ENCODE measurements at regions not wholly inside any gene's neighbourhood (a gene's known extent, or its start where the extent isn't known, plus 50 kb on each side); places are given as distances from the start of the nearest gene placed in this dataset.

GRCh38 chr5:84536797-84537196 lies 152.1 kb upstream of the EDIL3 start:
- ATAC-seq (ENCODE audit: low read depth) (no peak), DNase-seq (ENCODE audit: low spot score) (no peak)
- no peak overlapping the region for H3K4me3 ChIP-seq (ENCODE audit: severe bottlenecking)

DNA sequence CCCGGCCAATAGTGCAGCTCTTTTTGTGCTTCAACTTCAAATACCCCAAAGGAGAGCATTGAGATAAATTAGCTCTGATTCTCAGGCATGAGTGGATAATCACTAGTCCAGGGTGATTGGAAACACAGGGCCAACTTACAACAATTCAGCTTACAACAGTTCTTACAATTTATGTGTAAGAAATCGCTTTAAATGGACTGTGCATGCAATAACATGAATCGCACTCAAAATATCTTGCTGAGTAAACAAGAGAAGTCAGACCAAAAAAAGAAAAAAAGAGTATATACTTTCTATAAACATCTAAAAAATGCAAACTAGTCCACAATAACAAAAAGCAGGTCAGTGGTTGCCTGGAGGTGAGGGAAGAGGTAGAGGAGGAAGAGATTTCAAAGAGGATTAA lies 150.6 kb upstream of the EDIL3 start:
- TF ChIP-seq, protein P1, sequence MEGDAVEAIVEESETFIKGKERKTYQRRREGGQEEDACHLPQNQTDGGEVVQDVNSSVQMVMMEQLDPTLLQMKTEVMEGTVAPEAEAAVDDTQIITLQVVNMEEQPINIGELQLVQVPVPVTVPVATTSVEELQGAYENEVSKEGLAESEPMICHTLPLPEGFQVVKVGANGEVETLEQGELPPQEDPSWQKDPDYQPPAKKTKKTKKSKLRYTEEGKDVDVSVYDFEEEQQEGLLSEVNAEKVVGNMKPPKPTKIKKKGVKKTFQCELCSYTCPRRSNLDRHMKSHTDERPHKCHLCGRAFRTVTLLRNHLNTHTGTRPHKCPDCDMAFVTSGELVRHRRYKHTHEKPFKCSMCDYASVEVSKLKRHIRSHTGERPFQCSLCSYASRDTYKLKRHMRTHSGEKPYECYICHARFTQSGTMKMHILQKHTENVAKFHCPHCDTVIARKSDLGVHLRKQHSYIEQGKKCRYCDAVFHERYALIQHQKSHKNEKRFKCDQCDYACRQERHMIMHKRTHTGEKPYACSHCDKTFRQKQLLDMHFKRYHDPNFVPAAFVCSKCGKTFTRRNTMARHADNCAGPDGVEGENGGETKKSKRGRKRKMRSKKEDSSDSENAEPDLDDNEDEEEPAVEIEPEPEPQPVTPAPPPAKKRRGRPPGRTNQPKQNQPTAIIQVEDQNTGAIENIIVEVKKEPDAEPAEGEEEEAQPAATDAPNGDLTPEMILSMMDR (IDR thresholded peaks at IDR 0.05; ENCODE audit: poor library complexity, severe bottlenecking) = no peak
- Histone ChIP-seq H3K4me3 (ENCODE audit: severe bottlenecking) (no peak overlapping the region), H3K27me3 (ENCODE audit: insufficient read depth, poor library complexity, severe bottlenecking) (peaks cover 16% of the 10 kb centered on the region), H3K27ac (ENCODE audit: poor library complexity, severe bottlenecking) (no peak overlapping the region), H3K9me3 (ENCODE audit: severe bottlenecking) (no peaks in the 10 kb centered on the region), H3K4me1 (ENCODE audit: insufficient read depth, poor library complexity, severe bottlenecking) (peaks cover 3% of the 10 kb centered on the region), H3K36me3 (ENCODE audit: low read depth) (no peaks in the 10 kb centered on the region)
- DNase-seq (ENCODE audit: low spot score) = no peak
- ATAC-seq (ENCODE audit: low read depth) = no peak

More at GRCh38 chr5:84536797-84537196, 152.1 kb upstream of the EDIL3 start:
- Histone ChIP-seq H3K9me3 (ENCODE audit: severe bottlenecking) (no peaks in the 10 kb centered on the region), H3K36me3 (ENCODE audit: low read depth) (no peaks in the 10 kb centered on the region), H3K27ac (ENCODE audit: poor library complexity, severe bottlenecking) (no peak overlapping the region), H3K4me1 (ENCODE audit: insufficient read depth, poor library complexity, severe bottlenecking) (peaks cover 3% of the 10 kb centered on the region), H3K27me3 (ENCODE audit: insufficient read depth, poor library complexity, severe bottlenecking) (peaks cover 16% of the 10 kb centered on the region)
- TF ChIP-seq, protein P1 (IDR thresholded peaks at IDR 0.05; ENCODE audit: poor library complexity, severe bottlenecking) = no peak

- no peaks in the 10 kb centered on the region for H3K36me3 ChIP-seq (ENCODE audit: low read depth)
- TF ChIP-seq, protein P1 (IDR thresholded peaks at IDR 0.05; ENCODE audit: poor library complexity, severe bottlenecking) = no peak
- H3K4me3 ChIP-seq (ENCODE audit: severe bottlenecking) = no peak overlapping the region
- H3K27ac ChIP-seq (ENCODE audit: poor library complexity, severe bottlenecking) = no peak overlapping the region
- DNase-seq (ENCODE audit: low spot score) (no peak), ATAC-seq (ENCODE audit: low read depth) (no peak)
- no peaks in the 10 kb centered on the region for H3K9me3 ChIP-seq (ENCODE audit: severe bottlenecking)
- peaks cover 3% of the 10 kb centered on the region for H3K27me3 ChIP-seq (ENCODE audit: insufficient read depth, poor library complexity, severe bottlenecking)
- no peaks in the 10 kb centered on the region for H3K4me1 ChIP-seq (ENCODE audit: insufficient read depth, poor library complexity, severe bottlenecking)
Observed at GRCh38 chr5:84524491-84524890, 139.8 kb upstream of the EDIL3 start.

GRCh38 chr5:84518862-84519261 lies 134.2 kb upstream of the EDIL3 start:
- H3K4me1 ChIP-seq (ENCODE audit: insufficient read depth, poor library complexity, severe bottlenecking) = no peaks in the 10 kb centered on the region
- H3K27ac ChIP-seq (ENCODE audit: poor library complexity, severe bottlenecking) = no peak overlapping the region
- ATAC-seq (ENCODE audit: low read depth) (no peak), DNase-seq (ENCODE audit: low spot score) (no peak)
- TF ChIP-seq, protein P1 (IDR thresholded peaks at IDR 0.05; ENCODE audit: poor library complexity, severe bottlenecking) = no peak
- H3K36me3 ChIP-seq (ENCODE audit: low read depth) = no peaks in the 10 kb centered on the region
- no peak overlapping the region for H3K4me3 ChIP-seq (ENCODE audit: severe bottlenecking)
- peaks cover 4% of the 10 kb centered on the region for H3K27me3 ChIP-seq (ENCODE audit: insufficient read depth, poor library complexity, severe bottlenecking)
- no peaks in the 10 kb centered on the region for H3K9me3 ChIP-seq (ENCODE audit: severe bottlenecking)

GRCh38 chr5:84518370-84518769 lies 133.7 kb upstream of the EDIL3 start:
- Histone ChIP-seq H3K27me3 (ENCODE audit: insufficient read depth, poor library complexity, severe bottlenecking) (peaks cover 4% of the 10 kb centered on the region), H3K9me3 (ENCODE audit: severe bottlenecking) (no peaks in the 10 kb centered on the region), H3K4me3 (ENCODE audit: severe bottlenecking) (no peak overlapping the region), H3K36me3 (ENCODE audit: low read depth) (no peaks in the 10 kb centered on the region), H3K27ac (ENCODE audit: poor library complexity, severe bottlenecking) (no peak overlapping the region), H3K4me1 (ENCODE audit: insufficient read depth, poor library complexity, severe bottlenecking) (no peaks in the 10 kb centered on the region)
- TF ChIP-seq, protein P1 (IDR thresholded peaks at IDR 0.05; ENCODE audit: poor library complexity, severe bottlenecking) = no peak
- DNase-seq (ENCODE audit: low spot score) = no peak
- no peak for ATAC-seq (ENCODE audit: low read depth)
